Skeletal muscle satellite cell (primary cell): ENCODE measurements at regions not wholly inside any gene's neighbourhood (a gene's known extent, or its start where the extent isn't known, plus 50 kb on each side); places are given as distances from the start of the nearest gene placed in this dataset.

Experiments
- H3K27me3 ChIP-seq: 2 replicates; pipeline ENCODE4 v1.7.0; 2013; ENCODE audit warnings: low read length; ENCODE audit not compliant: control insufficient read depth, insufficient read depth
- H3K36me3 ChIP-seq: 2 replicates; pipeline ENCODE4 v1.7.0; 2013; ENCODE audit warnings: mild to moderate bottlenecking, control low read depth, low read length; ENCODE audit not compliant: insufficient read depth
- H3K4me1 ChIP-seq: 2 replicates; pipeline ENCODE4 v1.7.0; 2013; ENCODE audit warnings: low read length; ENCODE audit not compliant: control insufficient read depth, insufficient read depth
- H3K4me2 ChIP-seq: 2 replicates; pipeline ENCODE4 v1.7.0; 2013; ENCODE audit warnings: mild to moderate bottlenecking, low read length
- H3K4me3 ChIP-seq: 2 replicates; pipeline ENCODE4 v1.7.0; 2013; ENCODE audit warnings: low read length
- H3K9ac ChIP-seq: 2 replicates; pipeline ENCODE4 v1.7.0; 2013; ENCODE audit warnings: mild to moderate bottlenecking, low read depth, low read length, moderate library complexity
- H3K9me3 ChIP-seq: replicated peaks from 2 replicates; pipeline ENCODE4 v1.7.0; 2013; ENCODE audit warnings: mild to moderate bottlenecking, control low read depth, low read length

DNA sequence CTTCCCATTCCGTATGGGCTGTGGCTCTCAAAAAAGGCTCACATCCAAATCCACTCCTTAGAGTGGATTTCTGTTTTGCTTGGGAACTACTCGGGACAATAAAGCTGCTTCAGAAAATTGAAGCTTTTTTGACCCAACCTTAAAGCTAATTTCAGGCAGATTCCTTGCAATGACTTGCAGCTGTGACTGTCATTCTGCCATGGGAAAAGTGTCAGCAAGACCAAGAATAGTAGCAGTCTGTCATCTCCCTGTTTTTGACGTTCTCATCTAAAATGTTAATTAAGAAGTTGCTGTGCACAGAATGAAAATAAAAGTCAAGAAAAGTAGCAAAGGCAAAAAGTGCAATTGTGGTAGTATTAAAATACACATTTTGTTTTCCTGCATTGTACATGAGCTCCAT, 304.7 kb downstream of the COG6 start:
- Histone ChIP-seq H3K4me1 (no peaks in the 10 kb centered on the region), H3K36me3 (no peaks in the 10 kb centered on the region), H3K4me2 (no peak overlapping the region), H3K9me3 (no peaks in the 10 kb centered on the region), H3K9ac (no peak overlapping the region), H3K4me3 (no peak overlapping the region), H3K27me3 (no peaks in the 10 kb centered on the region)

DNA sequence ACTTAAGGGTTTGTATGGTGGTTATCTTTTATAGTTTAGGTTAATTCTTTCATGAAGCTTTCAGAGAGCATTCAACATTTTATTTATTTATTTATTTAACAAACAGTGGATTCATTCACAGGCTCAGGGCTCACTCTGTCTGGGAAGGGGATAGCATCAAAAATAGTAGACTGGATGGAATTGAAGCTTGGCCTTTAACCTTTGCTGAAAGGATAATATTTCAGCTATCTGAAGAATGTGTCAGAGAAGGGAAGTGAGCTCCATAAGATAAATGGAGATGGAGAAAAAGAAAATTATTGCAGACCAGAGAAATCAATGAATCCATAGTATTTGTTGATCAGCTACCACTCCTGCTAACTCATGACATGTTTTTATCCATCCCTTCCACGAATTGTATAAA, 305.6 kb downstream of the COG6 start:
- Histone ChIP-seq H3K4me1 (no peaks in the 10 kb centered on the region), H3K27me3 (peaks cover 4% of the 10 kb centered on the region), H3K4me3 (no peak overlapping the region), H3K9me3 (no peaks in the 10 kb centered on the region), H3K36me3 (no peaks in the 10 kb centered on the region), H3K9ac (no peak overlapping the region), H3K4me2 (no peak overlapping the region)

DNA sequence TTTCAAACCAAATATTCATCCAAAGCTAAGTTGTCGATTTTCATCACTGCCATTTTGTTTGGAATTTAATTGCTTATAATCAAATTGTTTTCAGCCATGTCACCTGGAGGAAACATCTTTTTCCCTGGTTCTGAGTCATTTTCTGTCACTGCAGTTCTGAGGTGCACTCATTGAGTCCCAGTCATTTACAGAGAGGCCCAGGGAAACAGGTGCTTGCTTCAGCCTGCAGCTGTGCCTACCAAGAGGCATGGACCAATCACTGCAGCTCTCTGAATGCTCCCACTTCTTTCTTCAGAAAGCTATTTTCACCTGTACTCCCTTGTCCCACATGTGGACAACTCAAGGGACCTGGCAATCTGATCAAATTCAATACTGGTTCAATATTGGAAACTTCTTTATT, 308.1 kb downstream of the COG6 start:
- Histone ChIP-seq H3K4me1 (no peaks in the 10 kb centered on the region), H3K9ac (no peak overlapping the region), H3K27me3 (peaks cover 4% of the 10 kb centered on the region), H3K9me3 (no peaks in the 10 kb centered on the region), H3K4me2 (no peak overlapping the region), H3K4me3 (no peak overlapping the region), H3K36me3 (no peaks in the 10 kb centered on the region)

DNA sequence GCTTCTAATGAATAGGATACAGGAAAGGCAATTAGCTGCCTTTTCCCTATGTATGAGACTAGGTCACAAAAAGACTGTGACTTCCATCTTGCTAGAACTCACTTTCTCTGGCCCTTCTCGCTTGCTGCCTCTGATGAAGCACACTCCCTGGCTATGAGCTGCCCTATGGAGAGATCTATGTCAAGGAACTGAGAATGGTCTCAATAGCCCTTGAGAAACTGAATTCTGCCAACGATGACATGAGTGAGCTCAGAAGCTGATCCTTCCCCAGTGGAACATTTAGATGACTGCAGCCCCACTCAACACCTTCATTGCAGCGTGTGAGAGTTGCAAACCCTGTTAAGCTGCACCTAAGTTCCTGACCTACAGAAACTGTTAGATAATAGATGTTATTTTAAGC, 309.8 kb downstream of the COG6 start:
- Histone ChIP-seq H3K27me3 (peaks cover 4% of the 10 kb centered on the region), H3K4me1 (no peaks in the 10 kb centered on the region), H3K4me2 (no peak overlapping the region), H3K4me3 (no peak overlapping the region), H3K9ac (no peak overlapping the region), H3K36me3 (no peaks in the 10 kb centered on the region), H3K9me3 (no peaks in the 10 kb centered on the region)

DNA sequence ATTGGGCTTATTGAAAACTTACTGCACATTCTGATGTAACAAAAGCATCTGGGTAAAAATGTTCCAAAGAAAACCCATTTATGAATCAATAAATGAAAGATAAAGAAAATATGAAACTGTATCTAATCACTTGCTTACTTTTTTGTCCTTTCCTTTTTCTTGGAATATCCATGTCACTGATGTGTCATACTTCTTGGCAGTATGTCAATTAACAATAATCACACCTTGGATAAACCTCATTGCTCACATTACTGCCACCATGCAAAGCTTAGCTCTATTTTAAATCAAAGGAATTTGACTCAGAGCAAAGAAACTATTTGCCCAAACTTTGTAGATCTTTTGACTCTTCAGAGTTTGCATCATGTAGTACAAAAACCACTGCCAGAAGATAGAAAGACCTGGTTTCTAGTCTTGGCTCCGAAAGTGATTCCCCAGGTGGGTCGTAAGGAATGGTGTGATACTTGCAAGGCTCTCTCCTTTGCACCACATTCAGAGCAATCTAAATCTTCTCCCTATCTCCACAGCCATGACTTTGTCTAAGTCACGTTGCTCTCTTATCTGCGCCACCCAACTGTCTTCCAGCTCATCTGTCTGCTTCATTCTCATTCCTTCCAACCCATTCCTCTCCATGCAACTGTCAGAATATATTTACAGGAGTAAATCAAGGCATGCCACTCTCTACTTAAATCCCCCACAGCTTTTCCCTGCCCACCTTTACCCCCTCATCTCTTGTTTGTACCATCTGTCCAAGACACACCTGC, 311.9 kb downstream of the COG6 start:
- Histone ChIP-seq H3K36me3 (no peaks in the 10 kb centered on the region), H3K9me3 (no peaks in the 10 kb centered on the region), H3K9ac (no peak overlapping the region), H3K27me3 (peaks cover 4% of the 10 kb centered on the region), H3K4me1 (no peaks in the 10 kb centered on the region), H3K4me2 (no peak overlapping the region), H3K4me3 (no peak overlapping the region)

DNA sequence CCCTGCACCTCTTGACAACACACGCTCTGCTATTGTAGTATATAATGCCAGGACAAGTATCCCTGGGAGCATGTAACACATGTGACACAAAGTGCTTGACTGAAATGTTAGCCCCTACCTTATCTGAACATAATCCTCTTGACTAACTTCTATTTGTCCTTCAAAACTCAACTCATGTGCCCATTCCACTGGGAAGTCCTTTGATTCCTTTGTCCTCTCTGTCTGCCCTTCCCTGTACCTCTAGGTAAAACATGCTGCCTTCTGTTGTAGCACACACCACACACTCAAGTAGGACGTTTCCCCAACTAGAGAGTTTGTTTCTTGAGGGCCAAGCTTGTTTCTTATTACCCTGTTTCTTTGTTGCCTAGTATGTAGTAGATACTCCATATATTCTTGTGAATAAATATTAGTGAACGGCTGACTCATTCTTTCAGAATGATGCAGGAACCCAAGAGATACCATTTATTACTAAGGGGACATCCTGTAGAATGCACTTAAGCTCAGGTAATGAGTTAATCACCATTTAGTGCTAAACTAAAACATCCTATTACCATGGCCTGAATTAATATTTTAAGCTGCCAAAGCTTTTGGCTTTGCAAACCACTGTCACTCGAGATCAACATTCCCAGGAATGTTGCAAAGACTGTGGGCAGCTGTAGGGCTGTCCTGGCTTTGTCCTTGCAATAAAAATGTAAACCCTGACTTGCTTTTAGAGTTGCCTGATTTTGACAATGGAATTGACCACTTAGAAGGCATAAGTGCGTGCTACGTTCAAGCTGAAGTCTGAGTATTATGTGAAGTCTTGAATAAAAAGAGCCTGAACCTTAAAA, 313.4 kb downstream of the COG6 start:
- Histone ChIP-seq H3K36me3 (no peaks in the 10 kb centered on the region), H3K27me3 (peaks cover 4% of the 10 kb centered on the region), H3K9me3 (no peaks in the 10 kb centered on the region), H3K4me3 (no peak overlapping the region), H3K9ac (no peak overlapping the region), H3K4me1 (no peaks in the 10 kb centered on the region), H3K4me2 (no peak overlapping the region)

DNA sequence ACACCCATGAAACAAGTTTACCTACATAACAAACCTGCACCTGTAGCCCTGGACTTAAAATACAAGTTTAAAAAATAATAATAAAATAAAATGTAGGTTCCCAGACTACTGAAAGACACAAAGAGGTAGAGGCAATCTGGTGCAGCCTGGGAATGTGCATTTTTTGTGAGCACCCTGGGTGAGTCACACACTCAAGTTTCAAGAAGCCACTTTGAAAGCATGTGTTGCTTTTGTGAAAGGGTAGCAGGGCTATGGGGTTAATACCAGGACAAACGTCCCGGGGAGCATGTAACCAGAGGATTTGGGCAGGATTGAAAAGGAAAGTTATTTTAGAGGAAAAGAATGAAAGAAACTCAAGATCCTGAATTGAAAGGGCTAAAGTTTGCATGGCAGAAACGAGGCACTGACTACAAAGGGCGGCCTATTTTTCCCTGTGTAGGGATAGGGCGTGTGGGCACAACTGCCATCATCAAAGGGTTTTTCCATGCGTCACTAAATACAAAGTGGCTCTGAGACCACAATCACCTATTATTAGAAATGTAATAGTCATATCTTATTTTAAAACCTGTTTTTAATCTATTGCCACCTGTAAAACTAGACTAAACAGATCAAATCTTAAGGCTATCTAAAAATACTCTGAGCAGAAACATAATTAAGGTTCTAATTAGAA, 314.9 kb downstream of the COG6 start:
- H3K36me3 ChIP-seq = no peaks in the 10 kb centered on the region
- peaks cover 9% of the 10 kb centered on the region for H3K27me3 ChIP-seq
- H3K4me1 ChIP-seq = no peaks in the 10 kb centered on the region
- no peak overlapping the region for H3K4me2 ChIP-seq
- H3K9me3 ChIP-seq = no peaks in the 10 kb centered on the region
- no peak overlapping the region for H3K9ac ChIP-seq
- no peak overlapping the region for H3K4me3 ChIP-seq

DNA sequence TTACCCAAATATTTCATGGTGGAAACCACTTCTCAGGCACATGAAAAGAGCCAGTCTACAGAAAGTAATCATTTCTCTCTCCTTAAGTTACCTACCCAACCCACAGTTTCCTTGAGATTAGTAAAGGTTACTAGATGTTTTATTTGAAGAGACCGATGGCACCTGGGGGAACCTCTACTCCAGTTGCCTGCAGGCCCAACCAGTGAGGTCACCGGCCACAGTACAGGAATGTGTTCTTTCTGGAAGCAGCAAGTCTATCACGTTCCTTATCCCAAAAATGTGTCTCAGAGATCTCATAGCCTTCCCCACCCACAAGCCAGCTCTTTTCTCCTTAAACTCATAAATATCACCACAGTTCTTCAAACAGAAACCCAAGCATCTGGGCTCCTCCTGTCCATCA, 316.1 kb downstream of the COG6 start:
- Histone ChIP-seq H3K4me3 (no peak overlapping the region), H3K4me2 (no peak overlapping the region), H3K9ac (no peak overlapping the region), H3K4me1 (no peaks in the 10 kb centered on the region), H3K36me3 (no peaks in the 10 kb centered on the region), H3K9me3 (no peaks in the 10 kb centered on the region), H3K27me3 (peaks cover 6% of the 10 kb centered on the region)

DNA sequence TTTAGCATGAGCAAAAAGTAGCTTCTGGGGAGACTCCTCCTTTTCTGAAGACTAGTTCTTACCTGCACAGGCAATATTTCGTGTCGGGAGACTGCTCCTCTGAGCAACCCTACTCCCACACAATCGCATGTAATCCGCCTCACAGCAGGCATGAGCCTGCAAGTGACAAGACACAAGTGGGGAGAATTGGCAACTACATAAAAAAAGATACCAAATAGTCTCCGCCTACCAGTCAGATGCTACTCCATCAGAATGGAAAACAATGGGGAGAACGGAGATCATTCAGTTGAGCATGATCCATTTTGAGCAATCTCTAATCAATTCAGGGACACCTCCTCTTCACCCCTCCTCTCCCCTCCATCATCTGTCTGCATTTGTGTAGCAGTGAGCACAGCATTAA, 321.0 kb downstream of the COG6 start:
- Histone ChIP-seq H3K9me3 (no peaks in the 10 kb centered on the region), H3K4me1 (no peaks in the 10 kb centered on the region), H3K4me3 (no peak overlapping the region), H3K4me2 (no peak overlapping the region), H3K36me3 (no peaks in the 10 kb centered on the region), H3K27me3 (peaks cover 10% of the 10 kb centered on the region), H3K9ac (no peak overlapping the region)

DNA sequence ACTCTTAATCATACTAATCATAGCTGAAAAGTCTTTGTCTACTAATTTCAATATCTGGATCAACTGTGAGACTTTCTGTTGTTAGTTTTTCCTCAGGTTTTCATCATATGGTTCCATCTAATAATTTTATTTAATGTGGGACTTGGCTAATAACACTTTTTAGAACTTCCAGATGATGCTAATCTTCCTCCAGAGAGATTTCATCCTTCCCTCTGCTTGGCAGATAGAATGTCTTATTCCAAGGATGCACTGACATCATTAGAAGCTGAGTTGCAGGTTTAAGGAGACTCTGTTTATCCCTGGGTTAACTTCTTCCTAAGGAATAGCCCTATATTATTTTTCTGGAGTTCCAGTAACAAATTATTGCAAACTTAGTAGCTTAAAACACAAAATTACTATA, 325.6 kb downstream of the COG6 start:
- H3K36me3 ChIP-seq = no peaks in the 10 kb centered on the region
- H3K27me3 ChIP-seq = peaks cover 4% of the 10 kb centered on the region
- H3K4me1 ChIP-seq = no peaks in the 10 kb centered on the region
- H3K9me3 ChIP-seq = no peaks in the 10 kb centered on the region
- H3K9ac ChIP-seq = no peak overlapping the region
- H3K4me3 ChIP-seq = no peak overlapping the region
- no peak overlapping the region for H3K4me2 ChIP-seq

DNA sequence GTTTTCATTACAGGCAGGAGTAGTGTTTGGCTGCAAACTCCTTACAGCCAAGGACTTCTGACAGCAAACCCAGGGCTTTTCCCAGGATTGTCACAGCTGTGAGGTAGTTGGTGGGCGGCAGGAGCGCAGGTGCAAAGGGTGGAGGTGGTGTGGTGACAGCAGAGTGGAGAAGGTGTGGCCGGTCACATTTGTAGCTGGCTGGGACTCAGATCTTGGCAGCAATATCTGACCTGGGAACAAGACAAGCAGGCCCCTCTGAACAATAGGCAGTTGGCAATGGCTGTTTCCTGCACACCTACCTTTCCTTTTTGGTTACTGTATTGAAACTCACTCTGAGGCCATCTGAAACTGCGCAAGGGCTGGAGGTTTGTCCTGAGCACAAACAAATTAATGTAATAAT, 327.3 kb downstream of the COG6 start:
- no peaks in the 10 kb centered on the region for H3K9me3 ChIP-seq
- H3K36me3 ChIP-seq = no peaks in the 10 kb centered on the region
- H3K4me3 ChIP-seq = no peak overlapping the region
- peaks cover 3% of the 10 kb centered on the region for H3K27me3 ChIP-seq
- no peak overlapping the region for H3K9ac ChIP-seq
- no peak overlapping the region for H3K4me2 ChIP-seq
- no peaks in the 10 kb centered on the region for H3K4me1 ChIP-seq
